GM12878 (cell line): ENCODE measurements at regions not wholly inside any gene's neighbourhood (a gene's known extent, or its start where the extent isn't known, plus 50 kb on each side); places are given as distances from the start of the nearest gene placed in this dataset.

Experiments used
- ATAC-seq: fragments of 200-7000 bp; cut with Tn5 transposase; 3 replicates; pipeline ENCODE4 v1.9.1; 2020; ENCODE audit warnings: mild to moderate bottlenecking, moderate library complexity
- BruUV-seq: library from RNA; stranded (reverse); fragments of 400-500 nt; replicated peaks from 2 replicates; lab custom pipeline; 2021; lab: Mats Ljungman, UMichigan
- CTCF ChIA-PET: fragments of 300-600 bp; sonication (Branson Sonifier 250); formaldehyde crosslinking; extraction: SDS; loops from one replicate; lab custom pipeline; 2021; ENCODE audit warnings: inconsistent platforms; lab: Yijun Ruan, JAX
- POLR2A ChIA-PET: fragments of 350-600 bp; formaldehyde crosslinking; extraction: SDS; loops from one replicate; lab custom pipeline; 2021; ENCODE audit warnings: inconsistent platforms; lab: Charles Lee
- RAD21 ChIA-PET: fragments of 300-600 bp; sonication (Branson Sonifier 250); formaldehyde crosslinking; loops from one replicate; lab custom pipeline; 2023; ENCODE audit warnings: antibody characterized with exemption; ENCODE audit not compliant: unreplicated experiment; lab: Charles Lee
- SMC1A ChIA-PET: fragments of 300-600 bp; sonication (Branson Sonifier 250); formaldehyde crosslinking; loops from one replicate; lab custom pipeline; 2023; ENCODE audit not compliant: unreplicated experiment, uncharacterized antibody; lab: Charles Lee
- DNase-seq: peaks from one replicate; pipeline ENCODE4 v3.0.0-alpha.2; 2011; ENCODE audit warnings: low read depth, low spot score
- FAIRE-seq: peaks from 3 replicates; lab custom pipeline; 2011; peaks lifted over from hg19 to GRCh38; lab: Jason Lieb, UNC
- H2AFZ ChIP-seq: 2 replicates; pipeline ENCODE4 v1.6.0; 2011; ENCODE audit warnings: low read depth, low read length, control low read depth; ENCODE audit not compliant: control insufficient read depth
- H3K27ac ChIP-seq: 2 replicates; pipeline ENCODE4 v1.5.1; 2011; ENCODE audit warnings: control low read depth; ENCODE audit not compliant: control insufficient read depth, insufficient read depth
- H3K27me3 ChIP-seq, 2 experiments: replicated peaks in 1 of 2; 2 replicates each; pipeline versions ENCODE4 v1.6.0 to v1.6.1; 2011; ENCODE audit warnings: low read length in 1 of 2; ENCODE audit not compliant: control insufficient read depth in 2 of 2, insufficient read depth in 2 of 2
- H3K36me3 ChIP-seq, 2 experiments: 2 replicates each; pipeline ENCODE4 v1.5.1; 2011; ENCODE audit warnings: low read length in 1 of 2; ENCODE audit not compliant: control insufficient read depth in 2 of 2, insufficient read depth in 2 of 2
- H3K4me1 ChIP-seq: 2 replicates; pipeline ENCODE4 v1.6.1; 2011; ENCODE audit warnings: mild to moderate bottlenecking, low read length, moderate library complexity, mixed read lengths; ENCODE audit not compliant: control insufficient read depth, insufficient read depth
- H3K4me2 ChIP-seq: 2 replicates; pipeline ENCODE4 v1.6.0; 2011; ENCODE audit warnings: control low read depth; ENCODE audit not compliant: control insufficient read depth, insufficient read depth
- H3K4me3 ChIP-seq: fragments of 200-600 bp; sonication (generic); 2 replicates; pipeline ENCODE4 v1.5.1; 2016
- H3K79me2 ChIP-seq: 2 replicates; pipeline ENCODE4 v1.6.0; 2011; ENCODE audit warnings: low read length; ENCODE audit not compliant: control insufficient read depth, insufficient read depth
- H3K9ac ChIP-seq: 2 replicates; pipeline ENCODE4 v1.8.0; 2011; ENCODE audit warnings: low read length, control low read depth, mixed read lengths; ENCODE audit not compliant: control insufficient read depth, insufficient read depth
- H3K9me3 ChIP-seq: replicated peaks from 3 replicates; pipeline ENCODE4 v1.5.1; 2011; ENCODE audit warnings: mild to moderate bottlenecking, low read length; ENCODE audit not compliant: control insufficient read depth, insufficient read depth
- H4K20me1 ChIP-seq: 2 replicates; pipeline ENCODE4 v1.6.0; 2011; ENCODE audit not compliant: control insufficient read depth, insufficient read depth
- CREM ChIP-seq: IDR thresholded peaks from 2 replicates; pipeline ENCODE4 v1.6.1; 2014; ENCODE audit warnings: antibody characterized with exemption, low read depth
- DPF2 ChIP-seq: fragments of 450-650 bp; IDR thresholded peaks from 2 replicates; pipeline ENCODE4 v1.6.1; 2017; ENCODE audit warnings: mild to moderate bottlenecking
- EED ChIP-seq: sonication (generic); IDR thresholded peaks from 2 replicates; pipeline ENCODE4 v1.6.1; 2016; ENCODE audit warnings: antibody characterized with exemption, low read depth
- FOXK2 ChIP-seq: fragments of 450-650 bp; IDR thresholded peaks from 2 replicates; pipeline ENCODE4 v1.6.1; 2017; ENCODE audit warnings: mild to moderate bottlenecking, moderate library complexity
- HDGF ChIP-seq: fragments of 450-650 bp; IDR thresholded peaks from 2 replicates; pipeline ENCODE4 v1.6.1; 2016; ENCODE audit warnings: antibody characterized with exemption
- IRF3 ChIP-seq: fragments of 450-650 bp; IDR thresholded peaks from 2 replicates; pipeline ENCODE4 v1.6.1; 2014; ENCODE audit warnings: mild to moderate bottlenecking
- MYC ChIP-seq: IDR thresholded peaks from 2 replicates; pipeline ENCODE4 v1.6.1; 2011; ENCODE audit warnings: mild to moderate bottlenecking, low read length, moderate library complexity, inconsistent platforms; ENCODE audit not compliant: insufficient read depth, insufficient replicate concordance, insufficient read length, severe bottlenecking
- NFIC ChIP-seq: IDR thresholded peaks from 2 replicates; pipeline ENCODE4 v1.6.1; 2012; ENCODE audit warnings: low read depth, mild to moderate bottlenecking, inconsistent platforms, low read length, moderate library complexity
- PML ChIP-seq: IDR thresholded peaks from 2 replicates; pipeline ENCODE4 v1.6.1; 2012; ENCODE audit warnings: low read length, inconsistent platforms
- RAD21 ChIP-seq: IDR thresholded peaks from 2 replicates; pipeline ENCODE4 v1.6.1; 2011; ENCODE audit warnings: mild to moderate bottlenecking, low read depth, low read length, moderate library complexity; ENCODE audit not compliant: insufficient read depth
- RELB ChIP-seq: fragments of 450-650 bp; IDR thresholded peaks from 2 replicates; pipeline ENCODE4 v1.6.1; 2017; ENCODE audit warnings: low read depth, mild to moderate bottlenecking, moderate library complexity
- SIN3A ChIP-seq: IDR thresholded peaks from 2 replicates; pipeline ENCODE4 v1.6.1; 2012; ENCODE audit warnings: low read depth, low read length, improper control_type of control experiment
- SRF ChIP-seq, 2 experiments: IDR thresholded peaks; 2 replicates each; pipeline ENCODE4 v1.6.1; 2011; ENCODE audit warnings: low read depth in 2 of 2, low read length in 2 of 2, mild to moderate bottlenecking in 1 of 2, moderate library complexity in 1 of 2
- STAT3 ChIP-seq: IDR thresholded peaks from 2 replicates; pipeline ENCODE4 v1.6.1; 2011; ENCODE audit warnings: low read depth, low read length, improper control_type of control experiment
- WGBS: methylation state at CpG from one replicate; pipeline ENCODE4 v1.1.6; 2016; ENCODE audit warnings: low lambda C conversion rate; ENCODE audit not compliant: insufficient replicate concordance, insufficient coverage; ENCODE audit errors: missing lambda C conversion rate; 5-methylcytosine and 5-hydroxymethylcytosine counted together
- in situ Hi-C: fragments of 300-500 bp; cut with MboI; formaldehyde crosslinking; loops from 9 replicates; pipeline ENCODE4 v1.14.3; 2018; ENCODE audit warnings: mixed read lengths
- intact Hi-C: fragments of 100-400 bp; cut with micrococcal nuclease; formaldehyde crosslinking; loops from one replicate; pipeline ENCODE4 v1.14.2; 2022; ENCODE audit not compliant: unreplicated experiment

DNA sequence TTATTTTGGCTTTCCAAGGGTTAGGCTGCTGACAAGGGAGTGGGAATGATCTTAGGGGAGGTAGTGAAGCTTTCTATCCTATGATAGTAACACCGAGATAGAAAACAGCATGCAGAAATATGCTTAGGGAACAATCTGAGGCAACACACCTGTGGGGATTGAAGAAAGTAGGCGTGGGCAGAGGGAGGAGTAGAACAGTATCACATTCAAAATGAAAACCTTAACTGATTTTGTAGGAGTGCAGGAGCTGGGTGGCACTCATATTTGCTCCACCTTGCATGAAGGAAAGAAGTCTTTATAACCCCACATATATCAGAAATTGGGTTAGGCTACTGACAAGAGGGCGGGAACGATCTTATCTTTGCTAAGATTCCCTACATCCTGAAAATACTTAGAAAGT lies 762.2 kb upstream of the CNTNAP5 start:
- Histone ChIP-seq H4K20me1 (no peaks in the 10 kb centered on the region), H3K4me1 (no peaks in the 10 kb centered on the region), H3K9me3 (no peaks in the 10 kb centered on the region), H3K4me2 (no peak overlapping the region), H3K36me3 (no peaks in the 10 kb centered on the region), H3K9ac (no peak overlapping the region), H3K27me3 (no peaks in the 10 kb centered on the region), H2AFZ (no peak overlapping the region), H3K4me3 (no peak overlapping the region), H3K27ac (no peak overlapping the region)
- ATAC-seq, result no peak
- ChIA-PET CTCF (no interaction called here), SMC1A (no interaction called here), POLR2A (interaction anchor here (0.6 kb wide), 1 partner anchor 592 kb away, joined by 4 read pairs; no protein-coding TSS in a partner anchor), RAD21 (no interaction called here)
- in situ Hi-C loops, result no loop called here
- DNase-seq, result no peak
- WGBS, result 23% methylated on average over 4 of the region's 4 CpGs
- FAIRE-seq, result no peak
- no peak for TF ChIP-seq CREM
- no peak for TF ChIP-seq NFIC
- TF ChIP-seq FOXK2, result no peak
- no peak for TF ChIP-seq MYC
- TF ChIP-seq PML, result no peak
- TF ChIP-seq RAD21, result no peak
- no peak for TF ChIP-seq RELB
- TF ChIP-seq EED, result no peak
- no peak for TF ChIP-seq HDGF
- TF ChIP-seq STAT3, result no peak
- TF ChIP-seq SIN3A, result no peak
- TF ChIP-seq SRF (IDR thresholded peaks at IDR 0.05; ENCODE audit: low read depth in 2 of 2, low read length in 2 of 2), result no peak
- no peak for TF ChIP-seq IRF3
- TF ChIP-seq DPF2, result no peak
- TF ChIP-seq, all 136 proteins: peak for 0
- intact Hi-C loops, result no loop called here
- no peaks in the 10 kb centered on the region for H3K79me2 ChIP-seq
- no TSS peak for BruUV-seq
